HG02840 (cell line): ENCODE measurements at regions not wholly inside any gene's neighbourhood (a gene's known extent, or its start where the extent isn't known, plus 50 kb on each side); places are given as distances from the start of the nearest gene placed in this dataset.

Experiments used
- ATAC-seq: cut with Tn5 transposase; IDR thresholded peaks from one replicate; pipeline ENCODE4 v1.9.1; 2021; ENCODE audit warnings: mild to moderate bottlenecking, moderate library complexity, moderate number of reproducible peaks; ENCODE audit not compliant: unreplicated experiment, low FRiP score

- ATAC-seq: no peak
These were observed 1020.0 kb upstream of the ARRDC3 start for GRCh38 chr5:92402956-92403702.

GRCh38 chr5:92402045-92402444 lies 1018.9 kb upstream of the ARRDC3 start:
- ATAC-seq: no peak

- no peak for ATAC-seq
These were observed 1018.4 kb upstream of the ARRDC3 start for GRCh38 chr5:92401492-92401891.

DNA sequence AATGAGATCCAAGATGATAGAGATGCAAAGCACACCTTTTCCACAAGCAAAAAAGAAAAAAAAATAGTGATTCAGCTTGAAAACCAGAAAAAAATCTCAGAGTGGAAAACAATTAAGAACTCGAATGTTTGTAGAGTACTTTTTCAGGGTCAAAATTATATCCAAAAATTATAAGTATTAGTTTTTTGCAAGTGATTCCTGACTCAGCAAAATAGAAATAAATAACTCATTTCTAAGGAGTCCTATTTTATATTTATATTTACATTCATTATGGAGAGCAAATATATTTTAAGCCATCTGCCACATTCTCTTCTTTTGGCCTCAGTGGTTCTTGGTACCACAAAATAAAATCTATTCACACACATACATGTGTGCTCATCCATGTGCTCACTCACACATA lies 1011.8 kb upstream of the ARRDC3 start:
- ATAC-seq: no peak

GRCh38 chr5:92390657-92391056 lies 1007.5 kb upstream of the ARRDC3 start:
- no peak for ATAC-seq

DNA sequence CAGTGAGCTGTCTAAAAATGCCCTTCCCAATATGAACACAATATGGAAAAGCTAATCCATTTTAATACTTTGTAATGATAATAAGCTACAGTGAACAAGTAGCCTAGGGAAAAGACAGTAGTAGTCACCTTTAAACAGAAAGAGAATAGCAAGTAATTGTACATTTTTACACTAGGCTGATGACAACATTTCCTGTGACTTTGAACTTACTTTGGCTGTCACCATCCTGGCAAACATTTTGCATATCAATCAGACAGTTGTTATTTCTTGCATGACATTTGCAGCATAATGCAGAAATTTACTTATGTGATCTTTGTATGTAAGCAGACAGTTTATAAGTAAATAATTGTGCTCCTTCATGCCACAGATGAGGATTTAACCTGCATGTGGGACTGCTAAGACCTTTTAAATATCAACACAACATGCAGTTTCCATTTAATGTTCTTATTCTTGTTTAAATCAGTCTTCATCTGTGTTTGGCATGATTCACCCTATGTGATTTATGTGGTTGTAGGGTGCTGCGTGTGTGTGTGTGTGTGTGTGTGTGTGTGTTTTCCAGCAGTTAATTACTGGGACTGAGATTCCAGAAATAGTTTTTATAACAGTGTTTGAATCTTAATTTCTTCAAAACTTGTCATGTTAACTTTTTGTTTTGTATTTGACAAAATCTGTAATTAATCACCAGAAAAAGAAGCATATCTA lies 997.1 kb upstream of the ARRDC3 start:
- no peak for ATAC-seq

- ATAC-seq: no peak
These were observed 996.0 kb upstream of the ARRDC3 start for GRCh38 chr5:92378966-92379611.

GRCh38 chr5:92374859-92375258 lies 991.7 kb upstream of the ARRDC3 start:
- ATAC-seq: no peak

DNA sequence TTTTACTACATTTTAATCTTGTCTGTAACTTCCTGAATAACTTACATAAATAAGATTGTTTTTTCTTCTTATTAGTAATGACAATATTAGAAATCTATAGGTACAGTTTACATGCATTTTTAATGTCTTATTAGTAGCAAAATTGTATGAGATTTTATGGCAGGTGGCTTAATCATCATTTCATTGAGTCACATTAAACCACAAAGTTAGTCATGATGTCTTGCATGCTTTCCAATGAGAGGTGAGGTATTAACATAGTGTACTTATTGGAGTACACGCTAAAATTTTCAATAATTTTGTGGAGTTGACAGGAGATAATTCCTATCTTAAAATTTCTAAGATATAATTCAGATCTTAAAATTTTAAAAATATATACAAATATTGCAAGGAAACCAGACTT lies 989.6 kb upstream of the ARRDC3 start:
- no peak for ATAC-seq

DNA sequence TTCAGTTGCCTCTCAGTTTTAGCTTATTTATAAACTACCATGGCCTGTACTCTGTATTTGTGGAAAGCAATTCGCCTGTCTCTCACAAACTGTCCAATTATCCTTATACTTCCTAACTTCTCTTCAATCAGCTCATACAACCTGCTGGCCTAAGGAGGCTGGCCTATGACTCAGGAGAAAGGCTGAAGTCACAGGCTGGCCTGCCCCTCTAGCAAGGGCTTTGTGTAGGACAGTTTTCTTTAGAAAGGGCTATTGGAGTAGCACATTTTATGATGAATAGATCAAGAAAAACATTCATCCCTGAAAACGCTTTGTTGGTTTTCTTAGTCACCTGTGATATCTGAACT lies 988.7 kb upstream of the ARRDC3 start:
- ATAC-seq: no peak

GRCh38 chr5:92371171-92371888 lies 988.2 kb upstream of the ARRDC3 start:
- no peak for ATAC-seq

GRCh38 chr5:92370032-92370431 lies 986.9 kb upstream of the ARRDC3 start:
- ATAC-seq: no peak

GRCh38 chr5:92369587-92369986 lies 986.5 kb upstream of the ARRDC3 start:
- ATAC-seq: no peak

- ATAC-seq: no peak
These were observed 982.0 kb upstream of the ARRDC3 start for GRCh38 chr5:92364986-92365550.

DNA sequence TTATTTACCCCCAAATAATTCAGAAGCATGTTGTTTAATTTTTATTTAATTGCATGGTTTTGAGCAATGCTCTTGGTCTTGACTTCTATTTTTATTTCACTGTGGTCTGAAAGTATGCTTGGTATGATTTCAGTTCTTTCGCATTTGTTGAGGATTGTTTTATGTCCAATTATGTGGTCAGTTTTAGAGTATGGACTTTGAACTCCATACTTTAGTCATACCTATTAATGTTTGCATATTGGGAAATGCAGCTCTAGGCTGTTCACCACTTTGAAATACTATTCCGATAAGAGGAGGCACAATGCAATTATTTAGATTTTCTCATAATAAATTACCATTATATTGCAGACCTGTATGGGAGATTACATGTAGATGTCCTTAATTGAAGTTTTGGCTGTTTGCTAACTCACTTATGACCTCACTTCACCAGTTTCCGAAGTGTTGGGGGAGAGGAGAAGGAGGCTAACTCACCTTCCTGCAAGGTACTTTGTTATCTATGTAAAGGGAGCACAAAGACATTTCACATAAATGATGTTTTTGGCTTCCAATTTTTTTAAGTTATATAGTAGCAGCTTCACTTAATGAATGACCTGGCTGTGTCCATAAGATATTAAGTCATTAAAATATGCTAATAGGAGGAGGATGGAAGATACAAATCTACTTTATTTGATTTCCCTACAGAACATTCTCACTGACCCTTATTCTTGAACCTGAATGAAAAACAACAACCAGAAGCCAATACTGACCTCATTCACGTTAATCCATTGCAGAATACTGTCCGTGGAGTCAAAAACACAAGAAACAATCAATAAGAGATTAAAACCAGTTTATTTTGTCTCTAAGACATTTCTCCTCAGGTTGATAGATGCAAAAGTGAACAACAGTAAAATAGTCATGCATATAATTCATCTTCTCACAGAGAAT lies 970.3 kb upstream of the ARRDC3 start:
- no peak for ATAC-seq

GRCh38 chr5:92337772-92338234 lies 954.7 kb upstream of the ARRDC3 start:
- no peak for ATAC-seq

DNA sequence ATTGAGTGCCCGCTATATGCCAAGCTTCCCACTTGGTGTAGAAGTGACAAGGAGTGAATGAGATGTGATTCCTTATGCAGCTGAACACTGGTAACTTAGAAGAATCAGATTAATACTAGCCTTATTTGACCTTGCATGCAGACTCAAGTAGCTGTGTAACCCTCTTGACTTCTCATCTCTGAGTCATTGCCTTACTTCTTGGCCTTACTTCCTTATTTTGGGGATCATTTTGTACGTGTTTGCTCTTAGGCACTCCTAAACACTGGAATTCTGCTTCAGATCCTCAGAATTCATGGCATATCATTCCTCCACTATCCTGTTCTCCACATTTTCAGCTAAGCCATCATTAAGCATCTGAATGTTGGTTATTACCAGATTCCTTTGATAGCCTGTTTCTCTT lies 948.9 kb upstream of the ARRDC3 start:
- no peak for ATAC-seq

- ATAC-seq: no peak
These were observed 947.2 kb upstream of the ARRDC3 start for GRCh38 chr5:92330365-92330764.

GRCh38 chr5:92329759-92330158 lies 946.6 kb upstream of the ARRDC3 start:
- no peak for ATAC-seq
